H9 (cell line): ENCODE measurements at regions not wholly inside any gene's neighbourhood (a gene's known extent, or its start where the extent isn't known, plus 50 kb on each side); places are given as distances from the start of the nearest gene placed in this dataset.

Experiments
- DNase-seq: peaks from one replicate; pipeline ENCODE4 v3.0.0-alpha.2; 2017
- H2AFZ ChIP-seq: one replicate; pipeline ENCODE4 v1.6.1; 2013; ENCODE audit warnings: mild to moderate bottlenecking, low read length, control low read depth, moderate library complexity
- H2AK5ac ChIP-seq: 2 replicates; pipeline ENCODE4 v1.6.1; 2013; ENCODE audit warnings: low read length, control low read depth, mixed read lengths; ENCODE audit not compliant: insufficient read length
- H2BK120ac ChIP-seq: one replicate; pipeline ENCODE4 v1.6.1; 2013; ENCODE audit warnings: low read depth, mild to moderate bottlenecking, low read length, control low read depth, inconsistent platforms; ENCODE audit not compliant: poor library complexity, severe bottlenecking
- H2BK12ac ChIP-seq: 2 replicates; pipeline ENCODE4 v1.6.1; 2013; ENCODE audit warnings: low read length, control low read depth, mixed read lengths, low read depth; ENCODE audit not compliant: insufficient read length
- H2BK15ac ChIP-seq: 2 replicates; pipeline ENCODE4 v1.6.1; 2013; ENCODE audit warnings: low read depth, low read length, control low read depth
- H2BK20ac ChIP-seq: one replicate; pipeline ENCODE4 v1.6.1; 2013; ENCODE audit warnings: low read depth, mild to moderate bottlenecking, low read length, control low read depth, inconsistent platforms; ENCODE audit not compliant: poor library complexity, severe bottlenecking
- H2BK5ac ChIP-seq: 2 replicates; pipeline ENCODE4 v1.6.1; 2013; ENCODE audit warnings: low read length, control low read depth, mixed read lengths; ENCODE audit not compliant: insufficient read length
- H3K14ac ChIP-seq: 2 replicates; pipeline ENCODE4 v1.6.1; 2013; ENCODE audit warnings: low read length, control low read depth; ENCODE audit not compliant: insufficient read depth
- H3K18ac ChIP-seq: 2 replicates; pipeline ENCODE4 v1.6.1; 2013; ENCODE audit warnings: low read depth, mild to moderate bottlenecking, mixed read lengths, low read length, control low read depth; ENCODE audit not compliant: insufficient read length
- H3K23ac ChIP-seq: 2 replicates; pipeline ENCODE4 v1.6.1; 2013; ENCODE audit warnings: low read length, control low read depth, mixed read lengths, low read depth; ENCODE audit not compliant: insufficient read length
- H3K23me2 ChIP-seq: 2 replicates; pipeline ENCODE4 v1.6.1; 2013; ENCODE audit warnings: low read depth, mild to moderate bottlenecking, mixed read lengths, low read length, control low read depth; ENCODE audit not compliant: insufficient read length, poor library complexity, severe bottlenecking
- H3K27ac ChIP-seq: 2 replicates; pipeline ENCODE4 v1.5.1; 2013; ENCODE audit warnings: low read length, control low read depth, mixed read lengths, low read depth; ENCODE audit not compliant: insufficient read length
- H3K27me3 ChIP-seq: 2 replicates; pipeline ENCODE4 v1.6.1; 2013; ENCODE audit warnings: low read length, control low read depth, inconsistent platforms; ENCODE audit not compliant: insufficient read depth
- H3K4ac ChIP-seq: 2 replicates; pipeline ENCODE4 v1.6.1; 2013; ENCODE audit warnings: low read depth, mild to moderate bottlenecking, control low read depth, inconsistent platforms, low read length, moderate library complexity
- H3K4me1 ChIP-seq: 2 replicates; pipeline ENCODE4 v1.6.1; 2013; ENCODE audit warnings: low read length, control low read depth, inconsistent platforms; ENCODE audit not compliant: insufficient read depth
- H3K4me2 ChIP-seq: 2 replicates; pipeline ENCODE4 v1.6.1; 2013; ENCODE audit warnings: low read length, control low read depth, mixed read lengths; ENCODE audit not compliant: insufficient read length, insufficient read depth
- H3K56ac ChIP-seq: 2 replicates; pipeline ENCODE4 v1.6.1; 2013; ENCODE audit warnings: low read depth, mild to moderate bottlenecking, mixed read lengths, low read length, control low read depth; ENCODE audit not compliant: insufficient read length
- H3K79me1 ChIP-seq: 2 replicates; pipeline ENCODE4 v1.6.1; 2013; ENCODE audit warnings: low read depth, mild to moderate bottlenecking, moderate library complexity, low read length, control low read depth, inconsistent platforms; ENCODE audit not compliant: insufficient read depth, poor library complexity, severe bottlenecking
- H3K79me2 ChIP-seq: 2 replicates; pipeline ENCODE4 v1.6.1; 2013; ENCODE audit warnings: low read length, control low read depth, inconsistent platforms; ENCODE audit not compliant: insufficient read depth
- H3K9ac ChIP-seq: 2 replicates; pipeline ENCODE4 v1.6.1; 2013; ENCODE audit warnings: low read length, control low read depth, mixed read lengths; ENCODE audit not compliant: insufficient read length; ENCODE audit errors: extremely low read depth
- H3K9me3 ChIP-seq: one replicate; pipeline ENCODE4 v1.6.1; 2013; ENCODE audit warnings: low read depth, low read length, inconsistent platforms; ENCODE audit not compliant: control insufficient read depth
- H3T11ph ChIP-seq: one replicate; pipeline ENCODE4 v1.6.1; 2013; ENCODE audit warnings: mild to moderate bottlenecking, low read length, control low read depth, inconsistent platforms
- H4K20me1 ChIP-seq: one replicate; pipeline ENCODE4 v1.6.1; 2013; ENCODE audit not compliant: control insufficient read depth, insufficient read length, insufficient read depth
- H4K5ac ChIP-seq: 2 replicates; pipeline ENCODE4 v1.6.1; 2013; ENCODE audit warnings: low read depth, mild to moderate bottlenecking, mixed read lengths, low read length, control low read depth; ENCODE audit not compliant: insufficient read length
- H4K8ac ChIP-seq: replicated peaks from 2 replicates; pipeline ENCODE4 v1.6.1; 2013; ENCODE audit warnings: low read length, control low read depth, mixed read lengths, low read depth; ENCODE audit not compliant: insufficient read length
- H4K91ac ChIP-seq: 2 replicates; pipeline ENCODE4 v1.6.1; 2013; ENCODE audit warnings: low read depth, mild to moderate bottlenecking, moderate library complexity, mixed read lengths, low read length, control low read depth; ENCODE audit not compliant: insufficient read length
- H3K27ac Mint-ChIP-seq, 3 experiments: 2 replicates in 2 of 3; 3 replicates in 1 of 3; pipeline ENCODE4 v1.8.0; 2020 to 2021; ENCODE audit warnings: mixed read lengths in 3 of 3, mild to moderate bottlenecking in 1 of 3, moderate library complexity in 1 of 3
- H3K27me3 Mint-ChIP-seq: 2 replicates; pipeline ENCODE4 v1.8.0; 2021; ENCODE audit warnings: low read depth, mild to moderate bottlenecking, moderate library complexity, mixed read lengths
- H3K36me3 Mint-ChIP-seq, 3 experiments: 2 replicates in 2 of 3; 3 replicates in 1 of 3; pipeline ENCODE4 v1.8.0; 2020 to 2021; ENCODE audit warnings: low read depth in 3 of 3, mixed read lengths in 3 of 3; ENCODE audit not compliant: insufficient read depth in 1 of 3
- H3K4me1 Mint-ChIP-seq, 2 experiments: 2 replicates each; pipeline ENCODE4 v1.8.0; 2020; ENCODE audit warnings: mixed read lengths in 2 of 2
- H3K4me3 Mint-ChIP-seq, 2 experiments: 2 replicates in 1 of 2; 3 replicates in 1 of 2; pipeline ENCODE4 v1.8.0; 2020 to 2021; ENCODE audit warnings: mild to moderate bottlenecking in 2 of 2, mixed read lengths in 2 of 2, moderate library complexity in 1 of 2
- H3K9me3 Mint-ChIP-seq, 2 experiments: 2 replicates in 1 of 2; 3 replicates in 1 of 2; pipeline ENCODE4 v1.8.0; 2020; ENCODE audit warnings: mild to moderate bottlenecking in 2 of 2, mixed read lengths in 2 of 2, moderate library complexity in 1 of 2
- CTCF ChIP-seq: fragments of 200-600 bp; sonication (generic); conservative IDR thresholded peaks from 3 replicates; pipeline ENCODE4 v1.8.0; 2021; ENCODE audit warnings: antibody characterized with exemption, mild to moderate bottlenecking
- WGBS: extraction: QIAGEN DNeasy Blood & Tissue Kit; methylation state at CpG from one replicate; pipeline ENCODE4 v1.1.7; 2013; ENCODE audit warnings: missing lambda C conversion rate, low lambda C conversion rate, mixed read lengths; ENCODE audit not compliant: insufficient read length; ENCODE audit errors: extremely low coverage; 5-methylcytosine and 5-hydroxymethylcytosine counted together

GRCh38 chr7:13743226-13743625 lies 246.2 kb downstream of the ETV1 start:
- TF ChIP-seq CTCF = no peak
- Histone ChIP-seq H3K4me2 (no peak overlapping the region), H2BK120ac (no peak overlapping the region), H3K27ac (no peak overlapping the region), H3K23me2 (no peaks in the 10 kb centered on the region), H3K18ac (no peak overlapping the region), H4K5ac (no peak overlapping the region), H4K8ac (no peak overlapping the region), H3K4ac (no peak overlapping the region), H3K14ac (no peak overlapping the region), H4K91ac (no peak overlapping the region), H2BK5ac (no peak overlapping the region), H2AK5ac (no peak overlapping the region), H3K27me3 (no peaks in the 10 kb centered on the region), H2BK12ac (no peak overlapping the region), H3K4me1 (no peaks in the 10 kb centered on the region), H4K20me1 (no peaks in the 10 kb centered on the region), H3K79me1 (no peaks in the 10 kb centered on the region), H2BK15ac (no peak overlapping the region), H2BK20ac (no peak overlapping the region), H3T11ph (no peak overlapping the region), H3K23ac (no peak overlapping the region), H3K9ac (no peak overlapping the region), H2AFZ (no peak overlapping the region), H3K9me3 (no peaks in the 10 kb centered on the region), H3K79me2 (no peaks in the 10 kb centered on the region), H3K56ac (no peak overlapping the region)
- no peaks in the 10 kb centered on the region for H3K27me3 Mint-ChIP-seq
- no peak overlapping the region for H3K4me3 Mint-ChIP-seq
- peak overlapping the region in 1 of 3 experiments; percentile 71; a peak in 1 of 7 replicates for H3K27ac Mint-ChIP-seq
- H3K36me3 Mint-ChIP-seq = no peaks in the 10 kb centered on the region
- no CpG with 5 or more reads among the region's 3 CpGs for WGBS
- H3K4me1 Mint-ChIP-seq = peaks cover 27 to 33% of the 10 kb centered on the region in 2 experiments
- DNase-seq = no peak
- no peaks in the 10 kb centered on the region for H3K9me3 Mint-ChIP-seq
